HG03280 (cell line): ENCODE measurements at regions not wholly inside any gene's neighbourhood (a gene's known extent, or its start where the extent isn't known, plus 50 kb on each side); places are given as distances from the start of the nearest gene placed in this dataset.
"Not testable (repeated sequence)": the region's sequence is repeated elsewhere in the genome, so short reads cannot be mapped to it uniquely, and the experiment has no call there.

Source experiments
- ATAC-seq: cut with Tn5 transposase; IDR thresholded peaks from one replicate; pipeline ENCODE4 v1.9.1; 2021; ENCODE audit warnings: mild to moderate bottlenecking, moderate library complexity; ENCODE audit not compliant: unreplicated experiment

GRCh38 chr7:94303695-94304094 lies 91.0 kb upstream of the COL1A2 start:
- ATAC-seq: no peak

DNA sequence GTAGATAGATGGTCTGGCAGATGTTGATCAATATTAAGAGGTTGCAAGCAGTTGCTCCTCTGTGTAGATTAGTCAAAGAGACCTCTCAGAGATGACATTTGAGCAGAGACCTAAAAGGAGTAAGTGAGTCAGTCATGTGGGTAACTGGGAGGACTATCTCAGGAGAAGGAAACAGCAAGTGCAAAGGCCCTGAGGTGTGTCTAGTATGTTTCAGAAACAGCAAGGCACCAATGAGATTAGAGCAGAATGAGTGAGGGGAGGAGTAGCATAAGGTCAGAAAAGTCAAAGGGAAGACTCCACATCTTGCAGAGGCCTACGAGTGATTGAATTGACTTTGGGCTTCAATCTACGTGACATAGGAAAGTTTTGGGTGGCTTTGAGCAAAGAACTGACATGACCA lies 89.8 kb upstream of the COL1A2 start:
- no peak for ATAC-seq

- no peak for ATAC-seq
These were observed 88.9 kb upstream of the COL1A2 start for GRCh38 chr7:94305836-94306235.

- no peak for ATAC-seq
These were observed 87.2 kb upstream of the COL1A2 start for GRCh38 chr7:94307399-94308048.

GRCh38 chr7:94311515-94311914 lies 83.2 kb upstream of the COL1A2 start:
- no peak for ATAC-seq

GRCh38 chr7:94313926-94314325 lies 80.8 kb upstream of the COL1A2 start:
- no peak for ATAC-seq

GRCh38 chr7:94314413-94315410 lies 80.0 kb upstream of the COL1A2 start:
- no peak for ATAC-seq

DNA sequence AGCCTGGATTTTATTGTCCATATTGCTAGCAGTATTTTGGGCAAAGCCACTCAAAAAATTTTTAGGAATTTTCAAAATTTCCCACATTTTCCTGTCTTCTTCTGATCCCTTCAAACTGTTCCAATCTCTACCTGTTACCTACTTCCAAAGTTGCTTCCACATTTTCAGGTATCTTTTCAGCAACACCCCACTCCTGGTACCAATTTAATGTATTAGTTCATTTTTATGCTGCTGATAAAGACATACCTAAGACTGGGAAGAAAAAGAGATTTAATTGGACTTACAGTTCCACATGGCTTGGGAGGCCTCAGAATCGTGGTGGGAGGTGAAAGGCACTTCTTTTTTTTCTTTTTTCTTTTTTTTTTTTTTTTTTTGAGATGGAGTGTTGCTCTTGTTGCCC lies 73.6 kb upstream of the COL1A2 start:
- ATAC-seq: not testable (repeated sequence)

- ATAC-seq: no peak
These were observed 70.9 kb upstream of the COL1A2 start for GRCh38 chr7:94323844-94324243.

GRCh38 chr7:94324380-94325121 lies 70.1 kb upstream of the COL1A2 start:
- no peak for ATAC-seq

DNA sequence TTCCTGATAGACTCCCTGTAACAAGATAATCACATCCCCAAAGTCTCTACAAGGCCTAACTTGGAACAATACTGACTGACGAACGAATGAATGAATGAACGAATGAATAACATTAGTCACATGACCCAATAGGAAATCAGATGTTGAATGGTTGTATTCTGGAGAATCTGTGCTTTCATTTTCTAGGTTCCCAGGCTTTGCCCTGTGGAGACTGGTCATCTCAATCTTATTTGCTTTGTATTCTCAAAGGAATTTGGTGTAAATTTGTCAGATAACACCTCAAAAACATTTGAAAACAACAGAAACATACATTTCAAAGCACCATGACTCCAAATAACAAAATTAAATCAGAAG lies 69.6 kb upstream of the COL1A2 start:
- ATAC-seq: no peak

DNA sequence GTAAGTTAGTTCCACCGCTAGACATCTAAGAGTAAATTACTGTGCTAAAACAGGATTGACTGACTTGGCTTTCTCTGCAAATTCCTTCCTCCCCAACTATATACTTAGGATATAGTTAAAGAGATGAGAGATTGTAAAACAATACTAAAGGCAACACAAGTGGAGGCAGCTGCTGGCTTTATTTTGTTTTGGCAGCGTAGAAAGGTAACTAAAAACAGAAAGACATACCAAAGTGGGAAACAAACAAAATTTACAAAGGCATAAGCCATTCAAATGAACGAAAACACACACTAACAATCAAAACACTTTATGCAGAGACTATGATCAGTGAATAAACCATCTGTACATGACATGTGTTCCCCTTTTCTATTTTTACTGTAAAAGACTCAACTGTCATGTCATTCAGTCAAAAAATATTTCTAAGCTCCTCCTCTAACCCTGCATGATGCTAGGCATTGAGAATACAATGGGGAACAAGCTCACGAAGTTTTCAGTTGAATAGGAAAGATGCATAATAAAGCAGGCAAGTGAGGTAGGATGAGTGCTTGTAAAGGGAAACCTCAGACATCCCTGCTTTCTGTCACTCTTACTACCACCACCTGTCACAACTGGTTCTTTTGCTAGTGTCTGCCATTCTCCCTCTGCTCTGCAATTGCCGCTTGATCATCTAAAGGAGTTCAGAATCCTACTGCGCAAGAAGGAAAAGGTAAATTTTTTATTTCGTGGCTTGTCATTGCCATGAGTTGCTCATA lies 64.2 kb upstream of the COL1A2 start:
- no peak for ATAC-seq

- ATAC-seq: no peak
These were observed 62.1 kb upstream of the COL1A2 start for GRCh38 chr7:94332571-94332970.

DNA sequence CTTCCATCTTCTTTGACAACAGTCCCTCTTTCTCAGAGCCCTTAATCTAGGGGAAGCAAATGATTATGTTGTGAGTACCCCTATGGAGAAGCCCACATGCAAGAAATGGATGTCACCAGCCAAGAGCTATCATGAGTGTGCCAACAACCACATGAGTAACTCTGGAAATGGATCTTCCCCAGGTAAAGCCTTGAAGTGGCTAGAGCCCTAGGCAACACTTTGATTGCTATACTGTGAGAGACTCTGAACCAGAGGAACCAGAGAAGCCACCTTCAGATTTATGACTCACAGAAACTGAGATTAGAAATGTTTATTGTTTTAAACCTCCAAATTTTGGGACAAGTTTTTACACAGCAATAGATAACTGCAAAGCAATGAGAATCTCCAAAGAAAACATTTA lies 60.9 kb upstream of the COL1A2 start:
- ATAC-seq: no peak

- no peak for ATAC-seq
These were observed 59.1 kb upstream of the COL1A2 start for GRCh38 chr7:94335586-94335985.

DNA sequence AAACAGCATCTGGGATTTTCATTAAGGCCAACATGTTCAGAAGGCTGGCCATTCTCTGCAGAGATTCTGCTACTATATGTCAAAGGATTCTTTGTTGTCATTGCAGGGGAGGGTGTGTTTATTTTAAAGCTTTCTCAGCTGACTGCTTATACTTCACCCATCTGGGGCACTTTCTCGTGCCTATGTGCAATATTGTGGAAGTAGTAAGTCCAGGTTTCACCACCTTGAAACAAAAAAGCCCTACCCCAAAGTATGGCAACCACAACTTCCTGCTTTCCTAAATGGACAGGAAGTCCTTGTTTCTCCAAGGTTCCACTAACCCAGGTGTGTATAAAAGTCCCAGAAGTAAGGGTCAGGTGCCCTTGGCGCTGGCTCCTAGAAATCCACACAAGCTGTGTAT lies 58.7 kb upstream of the COL1A2 start:
- ATAC-seq: no peak

DNA sequence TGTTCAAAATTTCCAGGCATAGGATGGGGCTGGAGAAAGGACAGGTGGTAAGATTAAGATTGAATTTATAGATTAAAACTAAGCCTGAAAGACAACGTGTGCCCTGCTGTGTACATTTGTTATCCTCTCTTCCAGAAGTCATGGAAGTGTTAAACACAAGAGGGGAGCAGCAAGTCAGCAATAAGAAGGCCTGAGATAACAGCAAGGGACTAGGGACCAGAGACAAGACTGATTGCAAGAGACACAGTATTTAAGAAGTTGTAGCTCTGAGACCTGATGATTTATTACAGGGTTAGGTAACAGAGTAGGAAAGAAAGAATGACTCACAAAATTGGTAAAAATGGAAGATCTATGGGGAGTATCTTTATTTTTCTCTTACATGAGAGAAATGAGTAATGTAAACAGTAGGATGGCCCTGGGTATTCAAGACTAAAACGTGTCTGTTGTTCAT lies 55.7 kb upstream of the COL1A2 start:
- ATAC-seq: no peak

GRCh38 chr7:94344826-94345225 lies 49.9 kb upstream of the COL1A2 start:
- ATAC-seq: no peak
